Endothelial cell of umbilical vein (primary cell): ENCODE measurements at regions not wholly inside any gene's neighbourhood (a gene's known extent, or its start where the extent isn't known, plus 50 kb on each side); places are given as distances from the start of the nearest gene placed in this dataset.
"Not testable (repeated sequence)": the region's sequence is repeated elsewhere in the genome, so short reads cannot be mapped to it uniquely, and the experiment has no call there.

ENCODE experiments used
- BruUV-seq: library from RNA; stranded (reverse); fragments of 400-500 nt; replicated peaks from 2 replicates; lab custom pipeline; 2021; lab: Mats Ljungman, UMichigan
- CTCF ChIA-PET: fragments of 300-600, 350-600 bp; sonication (Branson Sonifier 250); formaldehyde crosslinking; loops from one replicate; lab custom pipeline; 2021; ENCODE audit warnings: antibody characterized with exemption, inconsistent platforms; lab: Charles Lee
- POLR2A ChIA-PET: fragments of 300-600, 350-600 bp; sonication (Branson Sonifier 250); formaldehyde crosslinking; loops from one replicate; lab custom pipeline; 2021; ENCODE audit warnings: antibody characterized with exemption, inconsistent platforms; lab: Charles Lee
- DNase-seq: peaks from one replicate; pipeline ENCODE4 v3.0.0-alpha.2; 2011; ENCODE audit warnings: low read depth, low spot score
- FAIRE-seq: peaks from 2 replicates; lab custom pipeline; 2011; peaks lifted over from hg19 to GRCh38; lab: Jason Lieb, UNC
- H2AFZ ChIP-seq: 2 replicates; pipeline ENCODE4 v1.6.0; 2012; ENCODE audit warnings: low read depth, low read length, control low read depth, inconsistent platforms
- H3K27ac ChIP-seq: 2 replicates; pipeline ENCODE4 v1.5.1; 2011; ENCODE audit warnings: low read depth, mild to moderate bottlenecking, control low read depth, low read length, moderate library complexity; ENCODE audit not compliant: insufficient read depth
- H3K27me3 ChIP-seq, 2 experiments: 2 replicates each; pipeline versions ENCODE4 v1.6.0 to v1.6.1; 2011; ENCODE audit warnings: low read length in 2 of 2, mixed read lengths in 1 of 2; ENCODE audit not compliant: control insufficient read depth in 2 of 2, insufficient read depth in 2 of 2
- H3K36me3 ChIP-seq, 2 experiments: 2 replicates in 1 of 2; 3 replicates in 1 of 2; pipeline ENCODE4 v1.5.1; 2011; ENCODE audit warnings: low read length in 2 of 2, mild to moderate bottlenecking in 1 of 2, moderate library complexity in 1 of 2; ENCODE audit not compliant: control insufficient read depth in 2 of 2, insufficient read depth in 2 of 2; ENCODE audit errors: extremely low read depth in 1 of 2
- H3K4me1 ChIP-seq: 3 replicates; pipeline ENCODE4 v1.5.1; 2011; ENCODE audit warnings: mild to moderate bottlenecking, low read length; ENCODE audit not compliant: control insufficient read depth, insufficient read depth; ENCODE audit errors: extremely low read depth
- H3K4me2 ChIP-seq: 2 replicates; pipeline ENCODE4 v1.6.1; 2011; ENCODE audit warnings: low read length, control low read depth, mixed read lengths; ENCODE audit not compliant: insufficient read depth
- H3K4me3 ChIP-seq, 3 experiments: fragments of 200-600 bp in 1 of 3; sonication (generic), shearing (Covaris generic) in 1 of 3; replicated peaks in 1 of 3; 2 replicates each; pipeline ENCODE4 v1.5.1; 2011 to 2016; ENCODE audit warnings: control low read depth in 3 of 3, low read length in 3 of 3, mild to moderate bottlenecking in 2 of 3, inconsistent platforms in 1 of 3, low read depth in 1 of 3, moderate library complexity in 1 of 3; ENCODE audit not compliant: insufficient read depth in 1 of 3
- H3K79me2 ChIP-seq: 2 replicates; pipeline ENCODE4 v1.6.0; 2012; ENCODE audit warnings: low read length, inconsistent platforms; ENCODE audit not compliant: control insufficient read depth, insufficient read depth
- H3K9ac ChIP-seq: replicated peaks from 2 replicates; pipeline ENCODE3; 2011; ENCODE audit warnings: low read length, control low read depth; ENCODE audit not compliant: insufficient read depth; ENCODE audit errors: extremely low read depth
- H3K9me1 ChIP-seq: replicated peaks from 3 replicates; pipeline ENCODE4 v1.6.0; 2011; ENCODE audit warnings: mild to moderate bottlenecking, low read length; ENCODE audit not compliant: control insufficient read depth, insufficient read depth; ENCODE audit errors: extremely low read depth
- H3K9me3 ChIP-seq: replicated peaks from 2 replicates; pipeline ENCODE4 v1.5.1; 2012; ENCODE audit warnings: low read length, inconsistent platforms; ENCODE audit not compliant: control insufficient read depth, insufficient read depth
- H4K20me1 ChIP-seq: replicated peaks from 2 replicates; pipeline ENCODE3; 2011; ENCODE audit warnings: mild to moderate bottlenecking, low read length; ENCODE audit not compliant: control insufficient read depth, insufficient read depth; ENCODE audit errors: extremely low read depth
- CTCF ChIP-seq, 2 donors: IDR thresholded peaks; 1 replicate in 1 of 2; 2 replicates in 1 of 2; pipeline ENCODE4 v1.5.1; 2011; ENCODE audit warnings: low read length in 2 of 2, mild to moderate bottlenecking in 2 of 2, moderate library complexity in 2 of 2, control low read depth in 1 of 2, inconsistent platforms in 1 of 2, low read depth in 1 of 2; ENCODE audit not compliant: insufficient read depth in 1 of 2; ENCODE audit errors: extremely low read depth in 1 of 2
- EZH2 ChIP-seq: IDR thresholded peaks from 2 replicates; pipeline ENCODE4 v1.6.1; 2012; ENCODE audit warnings: borderline replicate concordance, low read depth, mild to moderate bottlenecking, moderate library complexity, low read length, inconsistent platforms; ENCODE audit not compliant: severe bottlenecking
- FOS ChIP-seq: IDR thresholded peaks from 2 replicates; pipeline ENCODE4 v1.6.1; 2011; ENCODE audit warnings: mild to moderate bottlenecking, low read length, moderate library complexity, borderline replicate concordance; ENCODE audit not compliant: insufficient read depth
- GATA2 ChIP-seq: IDR thresholded peaks from 2 replicates; pipeline ENCODE4 v1.7.0; 2011; ENCODE audit warnings: low read depth, mild to moderate bottlenecking, moderate library complexity, mixed read lengths, low read length; ENCODE audit not compliant: insufficient read length, insufficient read depth
- JUN ChIP-seq: IDR thresholded peaks from 2 replicates; pipeline ENCODE4 v1.6.1; 2011; ENCODE audit warnings: borderline replicate concordance, low read depth; ENCODE audit not compliant: insufficient read length, insufficient read depth
- MYC ChIP-seq: IDR thresholded peaks from one replicate; pipeline ENCODE4 v1.6.1; 2011; ENCODE audit warnings: mild to moderate bottlenecking, low read depth, low read length
- POLR2A ChIP-seq: IDR thresholded peaks from 2 replicates; pipeline ENCODE4 v1.6.1; 2012; ENCODE audit warnings: low read depth, mild to moderate bottlenecking, control low read depth, low read length
- POLR2AphosphoS5 ChIP-seq: IDR thresholded peaks from 2 replicates; pipeline ENCODE4 v1.6.1; 2012; ENCODE audit warnings: low read depth, mild to moderate bottlenecking, control low read depth, low read length, moderate library complexity; ENCODE audit not compliant: insufficient read depth
- dilution Hi-C: fragments of 300-500 bp; cut with MboI; formaldehyde crosslinking; loops from one replicate; pipeline ENCODE4 v1.15.0; 2019; ENCODE audit warnings: low sequenced_read_pairs; ENCODE audit not compliant: extremely low pct_ligation_motif_present
- intact Hi-C: fragments of 100-400 bp; cut with micrococcal nuclease; formaldehyde crosslinking; loops from one replicate; pipeline ENCODE4 v1.10.0; 2022
- TF ChIP-seq, protein P1 (sequence below): IDR thresholded peaks from 2 replicates; pipeline ENCODE4 v1.6.1; 2011; ENCODE audit not compliant: insufficient read depth, insufficient read length

GRCh38 chr18:6541131-6541679 lies 126.5 kb upstream of the L3MBTL4 start:
- Histone ChIP-seq H3K4me2 (peak overlapping the region; percentile 24), H2AFZ (peak overlapping the region; percentile 30)
- BruUV-seq, H4K20me1 ChIP-seq, H3K9ac ChIP-seq, H3K79me2 ChIP-seq, H3K4me3 ChIP-seq, H3K9me1 ChIP-seq, FAIRE-seq, POLR2A ChIA-PET, H3K36me3 ChIP-seq, H3K4me1 ChIP-seq, H3K27me3 ChIP-seq, H3K9me3 ChIP-seq, H3K27ac ChIP-seq: not testable (repeated sequence)
- peak; percentile 14 to 17 for TF ChIP-seq CTCF (IDR thresholded peaks at IDR 0.05; ENCODE audit: extremely low read depth in 1 of 2, insufficient read depth in 1 of 2, low read depth in 1 of 2, low read length in 2 of 2)
- intact Hi-C loops (loop anchor here (5.0 kb wide), 2 partner anchors 129 to 481 kb away; partner anchors contain the start of gene L3MBTL4), dilution Hi-C loops (loop anchor here (25.0 kb wide), 1 partner anchor 346 kb away; no protein-coding TSS in a partner anchor)
- CTCF ChIA-PET = interaction anchor here (1.7 to 7.2 kb wide), 3 partner anchors 344 to 650 kb away, joined by 5 to 253 read pairs (median 19); no protein-coding TSS in a partner anchor
- peak; percentile 14 for DNase-seq

GRCh38 chr18:6542296-6542695 lies 127.6 kb upstream of the L3MBTL4 start:
- dilution Hi-C loops = loop anchor here (25.0 kb wide), 1 partner anchor 345 kb away; no protein-coding TSS in a partner anchor

More at GRCh38 chr18:6542296-6542695, 127.6 kb upstream of the L3MBTL4 start:
- ChIA-PET POLR2A (no interaction called here), CTCF (interaction anchor here (0.7 to 7.2 kb wide), 11 partner anchors 10 to 651 kb away, joined by 3 to 253 read pairs (median 7); no protein-coding TSS in a partner anchor)
- Histone ChIP-seq H3K9me3 (no peaks in the 10 kb centered on the region), H4K20me1 (no peaks in the 10 kb centered on the region), H3K4me3 (no peak overlapping the region), H3K9ac (no peak overlapping the region), H3K4me2 (no peak overlapping the region), H3K79me2 (no peaks in the 10 kb centered on the region), H3K9me1 (no peaks in the 10 kb centered on the region), H3K27ac (no peak overlapping the region), H3K36me3 (no peaks in the 10 kb centered on the region), H3K4me1 (peaks cover 9% of the 10 kb centered on the region), H2AFZ (no peak overlapping the region), H3K27me3 (no peaks in the 10 kb centered on the region)
- no peak for FAIRE-seq
- TF ChIP-seq MYC (no peak), JUN (no peak), GATA2 (no peak), POLR2A (no peak), POLR2AphosphoS5 (no peak), FOS (no peak), CTCF (IDR thresholded peaks at IDR 0.05; ENCODE audit: extremely low read depth in 1 of 2, insufficient read depth in 1 of 2, low read depth in 1 of 2, low read length in 2 of 2) (no peak), EZH2 (no peak)
- TF ChIP-seq, protein P1, sequence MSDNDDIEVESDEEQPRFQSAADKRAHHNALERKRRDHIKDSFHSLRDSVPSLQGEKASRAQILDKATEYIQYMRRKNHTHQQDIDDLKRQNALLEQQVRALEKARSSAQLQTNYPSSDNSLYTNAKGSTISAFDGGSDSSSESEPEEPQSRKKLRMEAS = no peak
- no TSS peak for BruUV-seq
- intact Hi-C loops = loop anchor here (2.0 to 5.0 kb wide), 3 partner anchors 130 to 480 kb away; partner anchors contain the start of genes ARHGAP28 and L3MBTL4
- no peak for DNase-seq
